Vagina (tissue), 2 donors: ENCODE measurements at regions not wholly inside any gene's neighbourhood (a gene's known extent, or its start where the extent isn't known, plus 50 kb on each side); places are given as distances from the start of the nearest gene placed in this dataset.

Source experiments
- CTCF ChIP-seq, 3 experiments: fragments of 450-650 bp in 2 of 3; fragments of 200-600 bp in 1 of 3; sonication (generic) in 1 of 3; IDR thresholded peaks; one replicate each; pipeline ENCODE4 v1.5.1; 2017 to 2019; ENCODE audit warnings: antibody characterized with exemption in 3 of 3, mild to moderate bottlenecking in 2 of 3, moderate library complexity in 2 of 3
- POLR2A ChIP-seq, 2 donors: fragments of 450-650 bp; IDR thresholded peaks; one replicate each; pipeline ENCODE4 v1.6.1; 2017; ENCODE audit warnings: antibody characterized with exemption in 2 of 2, mild to moderate bottlenecking in 2 of 2, moderate library complexity in 2 of 2

GRCh38 chr13:83214452-83214851, 667.8 kb downstream of the SLITRK1 start:
- TF ChIP-seq CTCF (IDR thresholded peaks at IDR 0.05) (no peak), POLR2A (IDR thresholded peaks at IDR 0.05) (no peak)
